Suprapubic skin (tissue), 4 donors: ENCODE measurements at regions not wholly inside any gene's neighbourhood (a gene's known extent, or its start where the extent isn't known, plus 50 kb on each side); places are given as distances from the start of the nearest gene placed in this dataset.

ENCODE experiments used
- DNase-seq, 2 donors: peaks; one replicate each; pipeline ENCODE4 v3.0.0-alpha.2; 2019; ENCODE audit warnings: low spot score in 2 of 2
- H3K27ac ChIP-seq: fragments of 200-600 bp; sonication (generic); one replicate; pipeline ENCODE4 v1.5.1; 2019
- H3K27me3 ChIP-seq: fragments of 200-600 bp; sonication (generic); one replicate; pipeline ENCODE4 v1.5.1; 2019
- H3K36me3 ChIP-seq: fragments of 200-600 bp; sonication (generic); one replicate; pipeline ENCODE4 v1.5.1; 2019
- H3K4me1 ChIP-seq: fragments of 200-600 bp; sonication (generic); one replicate; pipeline ENCODE4 v1.5.1; 2019
- H3K4me3 ChIP-seq: fragments of 200-600 bp; sonication (generic); one replicate; pipeline ENCODE4 v1.5.1; 2019; ENCODE audit warnings: mild to moderate bottlenecking
- H3K9me3 ChIP-seq: fragments of 200-600 bp; sonication (generic); one replicate; pipeline ENCODE4 v1.5.1; 2019
- CTCF ChIP-seq, 2 donors: fragments of 200-600 bp in 1 of 2; fragments of 450-650 bp in 1 of 2; sonication (generic) in 1 of 2; IDR thresholded peaks; one replicate each; pipeline ENCODE4 v1.5.1; 2016 to 2019; ENCODE audit warnings: antibody characterized with exemption in 2 of 2, mild to moderate bottlenecking in 1 of 2, moderate library complexity in 1 of 2
- EP300 ChIP-seq: sonication (generic); formaldehyde crosslinking; IDR thresholded peaks from one replicate; pipeline ENCODE4 v1.6.1; 2017; ENCODE audit warnings: antibody characterized with exemption
- POLR2A ChIP-seq, 2 donors: fragments of 450-650 bp; IDR thresholded peaks; one replicate each; pipeline ENCODE4 v1.6.1; 2017; ENCODE audit warnings: antibody characterized with exemption in 2 of 2, mild to moderate bottlenecking in 2 of 2, moderate library complexity in 2 of 2
- POLR2AphosphoS5 ChIP-seq, 3 donors: sonication (generic); formaldehyde crosslinking; IDR thresholded peaks; one replicate each; pipeline ENCODE4 v1.6.1; 2017; ENCODE audit warnings: antibody characterized with exemption in 3 of 3
- WGBS: methylation state at CpG from one replicate; pipeline ENCODE4 v1.1.5; 2018; 5-methylcytosine and 5-hydroxymethylcytosine counted together

GRCh38 chr16:62963846-62964245 is 927.6 kb upstream of the CDH8 start:
- 66% methylated on average over 2 of the region's 2 CpGs for WGBS
- H3K4me1 ChIP-seq = no peaks in the 10 kb centered on the region
- TF ChIP-seq CTCF (IDR thresholded peaks at IDR 0.05) (no peak), POLR2AphosphoS5 (IDR thresholded peaks at IDR 0.05) (no peak), POLR2A (IDR thresholded peaks at IDR 0.05) (no peak), EP300 (no peak)
- H3K4me3 ChIP-seq = no peak overlapping the region
- no peak for DNase-seq
- no peaks in the 10 kb centered on the region for H3K27me3 ChIP-seq
- no peak overlapping the region for H3K27ac ChIP-seq
- no peaks in the 10 kb centered on the region for H3K36me3 ChIP-seq
- peaks cover 3% of the 10 kb centered on the region for H3K9me3 ChIP-seq

- no peak overlapping the region for H3K4me3 ChIP-seq
- 61% methylated on average over 7 of the region's 7 CpGs for WGBS
- H3K4me1 ChIP-seq = no peaks in the 10 kb centered on the region
- TF ChIP-seq POLR2A (IDR thresholded peaks at IDR 0.05) (no peak), POLR2AphosphoS5 (IDR thresholded peaks at IDR 0.05) (no peak), EP300 (no peak), CTCF (IDR thresholded peaks at IDR 0.05) (no peak)
- no peak overlapping the region for H3K27ac ChIP-seq
- no peaks in the 10 kb centered on the region for H3K9me3 ChIP-seq
- no peak for DNase-seq
- no peaks in the 10 kb centered on the region for H3K27me3 ChIP-seq
- H3K36me3 ChIP-seq = no peaks in the 10 kb centered on the region
These were observed 918.8 kb upstream of the CDH8 start for GRCh38 chr16:62955033-62955349.

- DNase-seq = no peak
- no peak overlapping the region for H3K4me3 ChIP-seq
- H3K9me3 ChIP-seq = no peaks in the 10 kb centered on the region
- H3K36me3 ChIP-seq = no peaks in the 10 kb centered on the region
- WGBS = 67% methylated on average over 9 of the region's 9 CpGs
- H3K27ac ChIP-seq = no peak overlapping the region
- H3K4me1 ChIP-seq = no peaks in the 10 kb centered on the region
- H3K27me3 ChIP-seq = no peaks in the 10 kb centered on the region
- TF ChIP-seq POLR2AphosphoS5 (IDR thresholded peaks at IDR 0.05) (no peak), CTCF (IDR thresholded peaks at IDR 0.05) (no peak), POLR2A (IDR thresholded peaks at IDR 0.05) (no peak), EP300 (no peak)
These were observed 918.1 kb upstream of the CDH8 start for GRCh38 chr16:62954144-62955032.

GRCh38 chr16:62950351-62950750 is 914.1 kb upstream of the CDH8 start:
- no peak overlapping the region for H3K27ac ChIP-seq
- H3K9me3 ChIP-seq = no peaks in the 10 kb centered on the region
- WGBS = 54% methylated on average over 4 of the region's 4 CpGs
- TF ChIP-seq CTCF (IDR thresholded peaks at IDR 0.05) = no peak
- no peak overlapping the region for H3K4me3 ChIP-seq
- no peaks in the 10 kb centered on the region for H3K36me3 ChIP-seq
- H3K27me3 ChIP-seq = no peaks in the 10 kb centered on the region
- DNase-seq = no peak
- H3K4me1 ChIP-seq = no peaks in the 10 kb centered on the region

- Histone ChIP-seq H3K27ac (no peak overlapping the region), H3K4me1 (no peaks in the 10 kb centered on the region), H3K27me3 (no peaks in the 10 kb centered on the region), H3K9me3 (no peaks in the 10 kb centered on the region), H3K36me3 (no peaks in the 10 kb centered on the region), H3K4me3 (no peak overlapping the region)
- no peak for TF ChIP-seq CTCF (IDR thresholded peaks at IDR 0.05)
- TF ChIP-seq POLR2AphosphoS5 (IDR thresholded peaks at IDR 0.05) = no peak
- no peak for TF ChIP-seq EP300
- no peak for TF ChIP-seq POLR2A (IDR thresholded peaks at IDR 0.05)
- 28% methylated on average over 4 of the region's 4 CpGs for WGBS
- no peak for DNase-seq
These were observed 904.3 kb upstream of the CDH8 start for GRCh38 chr16:62940569-62940968.
